KMS-11 (cell line): ENCODE measurements at regions not wholly inside any gene's neighbourhood (a gene's known extent, or its start where the extent isn't known, plus 50 kb on each side); places are given as distances from the start of the nearest gene placed in this dataset.

Source experiments
- H2AFZ ChIP-seq: fragments of 200-600 bp; sonication (generic); 2 replicates; pipeline ENCODE4 v1.6.1; 2016; ENCODE audit warnings: antibody characterized with exemption, mixed run types, low read depth
- H3K27ac ChIP-seq: fragments of 200-600 bp; sonication (generic); 2 replicates; pipeline ENCODE4 v1.6.1; 2016; ENCODE audit warnings: mild to moderate bottlenecking, mixed run types
- H3K27me3 ChIP-seq: fragments of 200-600 bp; sonication (generic); 2 replicates; pipeline ENCODE4 v1.6.1; 2017; ENCODE audit warnings: mild to moderate bottlenecking, low read depth, mixed run types, moderate library complexity; ENCODE audit not compliant: insufficient read depth
- H3K36me3 ChIP-seq: fragments of 200-600 bp; sonication (generic); 2 replicates; pipeline ENCODE4 v1.6.1; 2017; ENCODE audit warnings: mild to moderate bottlenecking, mixed run types; ENCODE audit not compliant: insufficient read depth
- H3K4me1 ChIP-seq: fragments of 200-600 bp; sonication (generic); 2 replicates; pipeline ENCODE4 v1.6.1; 2016; ENCODE audit warnings: mild to moderate bottlenecking, low read depth, mixed run types; ENCODE audit not compliant: poor library complexity, severe bottlenecking
- H3K4me2 ChIP-seq: fragments of 200-600 bp; sonication (generic); 2 replicates; pipeline ENCODE4 v1.7.0; 2016; ENCODE audit warnings: mild to moderate bottlenecking, mixed run types
- H3K4me3 ChIP-seq: fragments of 200-600 bp; sonication (generic); IDR thresholded peaks from 2 replicates; pipeline ENCODE4 v1.6.1; 2017; ENCODE audit warnings: low read depth, low read length, mixed read lengths; ENCODE audit not compliant: insufficient read depth
- H3K79me2 ChIP-seq: fragments of 200-600 bp; sonication (generic); 2 replicates; pipeline ENCODE4 v1.6.1; 2016; ENCODE audit warnings: low read depth, mixed run types; ENCODE audit not compliant: insufficient read depth
- H3K9ac ChIP-seq: fragments of 200-600 bp; sonication (generic); 2 replicates; pipeline ENCODE4 v1.6.1; 2016; ENCODE audit warnings: mild to moderate bottlenecking, mixed run types
- H4K20me1 ChIP-seq: fragments of 200-600 bp; sonication (generic); 2 replicates; pipeline ENCODE4 v1.6.1; 2016; ENCODE audit warnings: mild to moderate bottlenecking, mixed run types; ENCODE audit not compliant: insufficient read depth
- CTCF ChIP-seq: fragments of 200-600 bp; sonication (generic); conservative IDR thresholded peaks from 2 replicates; pipeline ENCODE4 v1.6.1; 2017; ENCODE audit warnings: low read depth, mild to moderate bottlenecking, antibody characterized with exemption, low read length, moderate library complexity, mixed read lengths

GRCh38 chr2:145495590-145495989, 975.7 kb upstream of the ZEB2 start:
- no peaks in the 10 kb centered on the region for H3K79me2 ChIP-seq
- H3K36me3 ChIP-seq, result no peaks in the 10 kb centered on the region
- H3K27me3 ChIP-seq, result no peaks in the 10 kb centered on the region
- H3K4me3 ChIP-seq, result no peak overlapping the region
- H3K27ac ChIP-seq, result no peak overlapping the region
- no peaks in the 10 kb centered on the region for H3K4me1 ChIP-seq
- no peaks in the 10 kb centered on the region for H4K20me1 ChIP-seq
- no peak overlapping the region for H3K9ac ChIP-seq
- TF ChIP-seq CTCF, result no peak
- no peak overlapping the region for H2AFZ ChIP-seq
- H3K4me2 ChIP-seq, result no peak overlapping the region

- H4K20me1 ChIP-seq, result no peaks in the 10 kb centered on the region
- no peaks in the 10 kb centered on the region for H3K79me2 ChIP-seq
- no peaks in the 10 kb centered on the region for H3K27me3 ChIP-seq
- no peak overlapping the region for H3K9ac ChIP-seq
- no peaks in the 10 kb centered on the region for H3K4me1 ChIP-seq
- H3K36me3 ChIP-seq, result no peaks in the 10 kb centered on the region
- no peak overlapping the region for H3K4me2 ChIP-seq
- TF ChIP-seq CTCF, result no peak
- no peak overlapping the region for H2AFZ ChIP-seq
- H3K4me3 ChIP-seq, result no peak overlapping the region
- no peak overlapping the region for H3K27ac ChIP-seq
Measured at GRCh38 chr2:145494441-145494840, 974.5 kb upstream of the ZEB2 start.

- no peaks in the 10 kb centered on the region for H4K20me1 ChIP-seq
- H3K4me2 ChIP-seq, result no peak overlapping the region
- H3K27ac ChIP-seq, result no peak overlapping the region
- H3K4me3 ChIP-seq, result no peak overlapping the region
- no peak overlapping the region for H3K9ac ChIP-seq
- no peak overlapping the region for H2AFZ ChIP-seq
- no peaks in the 10 kb centered on the region for H3K79me2 ChIP-seq
- H3K36me3 ChIP-seq, result no peaks in the 10 kb centered on the region
- TF ChIP-seq CTCF, result no peak
- no peaks in the 10 kb centered on the region for H3K4me1 ChIP-seq
- H3K27me3 ChIP-seq, result no peaks in the 10 kb centered on the region
Measured at GRCh38 chr2:145488571-145488970, 968.7 kb upstream of the ZEB2 start.

- TF ChIP-seq CTCF, result no peak
- no peaks in the 10 kb centered on the region for H3K27me3 ChIP-seq
- no peak overlapping the region for H3K4me2 ChIP-seq
- no peak overlapping the region for H3K27ac ChIP-seq
- H4K20me1 ChIP-seq, result no peaks in the 10 kb centered on the region
- no peak overlapping the region for H3K9ac ChIP-seq
- no peaks in the 10 kb centered on the region for H3K79me2 ChIP-seq
- H3K36me3 ChIP-seq, result no peaks in the 10 kb centered on the region
- no peak overlapping the region for H2AFZ ChIP-seq
- H3K4me1 ChIP-seq, result no peaks in the 10 kb centered on the region
- H3K4me3 ChIP-seq, result no peak overlapping the region
Measured at GRCh38 chr2:145484448-145485097, 964.7 kb upstream of the ZEB2 start.
